Muscle of back (tissue), 3 donors: ENCODE measurements at regions not wholly inside any gene's neighbourhood (a gene's known extent, or its start where the extent isn't known, plus 50 kb on each side); places are given as distances from the start of the nearest gene placed in this dataset.
A peak's percentile ranks its signal among the peaks of the same experiment; 100 is the strongest.

Source experiments
- DNase-seq, 3 donors: peaks; one replicate each; pipeline versions ENCODE4 v3.0.0 to v3.0.0-alpha.2; 2013

GRCh38 chr2:19846567-19846966 is 55.2 kb downstream of the TTC32 start:
- DNase-seq, result no peak

GRCh38 chr2:19846030-19846429 is 55.8 kb downstream of the TTC32 start:
- DNase-seq, result no peak

GRCh38 chr2:19845323-19845920 is 56.4 kb downstream of the TTC32 start:
- no peak for DNase-seq

- DNase-seq, result no peak
Observed at GRCh38 chr2:19844750-19845149, 57.0 kb downstream of the TTC32 start.

GRCh38 chr2:19843992-19844515 is 57.7 kb downstream of the TTC32 start:
- DNase-seq, result no peak

GRCh38 chr2:19841918-19842693 is 59.7 kb downstream of the TTC32 start:
- DNase-seq, result no peak

GRCh38 chr2:19839438-19839837 is 62.3 kb downstream of the TTC32 start:
- DNase-seq, result no peak

GRCh38 chr2:19838616-19839015 is 63.2 kb downstream of the TTC32 start:
- DNase-seq, result no peak

- DNase-seq, result no peak
Observed at GRCh38 chr2:19837235-19837766, 64.5 kb downstream of the TTC32 start.

- no peak for DNase-seq
Observed at GRCh38 chr2:19835781-19836281, 66.0 kb downstream of the TTC32 start.

GRCh38 chr2:19833978-19834377 is 67.8 kb downstream of the TTC32 start:
- no peak for DNase-seq

GRCh38 chr2:19829672-19830071 is 72.1 kb downstream of the TTC32 start:
- DNase-seq, result no peak

- DNase-seq, result no peak
Observed at GRCh38 chr2:19826874-19827273, 74.9 kb downstream of the TTC32 start.

GRCh38 chr2:19823507-19823906 is 78.3 kb downstream of the TTC32 start:
- DNase-seq, result no peak

GRCh38 chr2:19819097-19820065 is 82.4 kb downstream of the TTC32 start:
- peak in 1 of 3 donors; percentile 62 for DNase-seq

GRCh38 chr2:19818543-19818942 is 83.2 kb downstream of the TTC32 start:
- no peak for DNase-seq

GRCh38 chr2:19818039-19818438 is 83.7 kb downstream of the TTC32 start:
- DNase-seq, result no peak

GRCh38 chr2:19815746-19816145 is 86.0 kb downstream of the TTC32 start:
- no peak for DNase-seq

GRCh38 chr2:19812166-19812565 is 89.6 kb downstream of the TTC32 start:
- DNase-seq, result peak in 2 of 3 donors; percentile 49 to 63

- no peak for DNase-seq
Observed at GRCh38 chr2:19811186-19811585, 90.6 kb downstream of the TTC32 start.

GRCh38 chr2:19810637-19811036 is 91.1 kb downstream of the TTC32 start:
- peak; percentile 30 to 65 (median 36) for DNase-seq

- DNase-seq, result no peak
Observed at GRCh38 chr2:19810148-19810547, 91.6 kb downstream of the TTC32 start.
